ENCODE measurements at regions not wholly inside any gene's neighbourhood (a gene's known extent, or its start where the extent isn't known, plus 50 kb on each side); places are given as distances from the start of the nearest gene placed in this dataset.

DNA sequence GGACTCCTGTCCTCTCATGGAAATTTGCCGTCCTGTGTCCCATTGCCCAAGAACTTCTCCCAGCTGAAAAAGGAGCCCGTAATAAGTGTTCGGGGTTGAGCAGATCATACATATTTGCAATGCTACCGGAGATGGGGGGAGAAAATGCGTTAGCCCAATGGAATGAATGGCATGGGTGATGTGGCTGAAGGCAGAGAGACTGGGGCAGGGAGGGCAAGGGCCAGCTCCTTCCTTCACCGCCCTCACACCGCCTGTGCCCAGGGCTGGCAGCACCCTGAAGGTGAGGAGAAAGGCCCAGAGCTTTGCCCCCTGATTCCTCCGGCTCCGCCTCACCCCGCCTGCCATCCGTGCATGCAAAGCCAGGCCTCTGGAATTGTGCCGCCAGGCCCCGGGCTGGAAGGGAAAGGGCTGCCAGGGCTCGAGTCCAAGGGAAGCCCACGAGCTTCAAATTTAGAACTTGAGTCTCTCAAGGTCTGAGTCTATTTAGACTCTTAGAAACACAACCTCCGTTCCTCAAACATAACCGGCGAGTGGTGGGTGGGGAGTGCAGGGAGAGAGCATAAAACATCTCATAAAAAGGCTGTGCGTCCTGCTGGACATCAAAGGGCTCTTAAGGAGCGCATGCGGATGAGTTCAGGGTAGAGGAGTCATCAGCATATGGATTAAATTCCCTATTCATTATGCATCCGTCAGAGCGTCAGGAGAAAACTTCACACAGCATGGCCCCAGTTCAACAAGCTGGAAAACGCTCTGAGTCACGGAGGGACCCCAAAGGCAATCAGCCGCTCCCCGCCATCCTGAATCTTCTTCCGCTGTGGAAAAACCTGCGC, 121.7 kb upstream of the GLI2 start:
- Mint-ChIP-seq H3K27me3 (no peaks in the 10 kb centered on the region), H3K4me3 (no peak overlapping the region), H3K36me3 (ENCODE audit: low read depth) (no peaks in the 10 kb centered on the region), H3K9me3 (no peaks in the 10 kb centered on the region), H3K27ac (no peak overlapping the region), H3K4me1 (no peaks in the 10 kb centered on the region)
- no peak for DNase-seq
- intact Hi-C loops (cut with micrococcal nuclease), result no loop called here

DNA sequence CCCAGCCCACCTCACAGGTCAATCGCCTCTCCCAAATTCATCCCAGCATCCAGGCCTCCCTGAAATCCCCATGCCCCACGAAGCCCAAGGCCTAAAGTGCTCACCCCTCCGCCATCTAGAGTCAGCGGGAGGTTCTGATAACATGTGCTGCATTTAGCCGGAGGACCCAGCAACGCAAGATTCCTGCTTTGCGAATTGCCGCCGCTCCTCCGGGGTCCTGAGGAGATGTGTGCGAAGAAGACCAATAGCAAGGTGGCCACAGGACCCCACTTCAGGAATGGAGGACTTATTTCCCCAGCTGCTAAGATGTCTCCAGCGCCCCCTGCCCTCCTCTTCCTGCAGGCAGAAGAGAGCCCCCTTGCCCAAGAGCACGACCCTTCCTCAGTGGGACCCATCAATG, 120.8 kb upstream of the GLI2 start:
- DNase-seq, result no peak
- Mint-ChIP-seq H3K4me1 (no peaks in the 10 kb centered on the region), H3K27ac (no peak overlapping the region), H3K36me3 (ENCODE audit: low read depth) (no peaks in the 10 kb centered on the region), H3K9me3 (no peaks in the 10 kb centered on the region), H3K27me3 (no peaks in the 10 kb centered on the region), H3K4me3 (no peak overlapping the region)
- intact Hi-C loops (cut with micrococcal nuclease), result no loop called here

DNA sequence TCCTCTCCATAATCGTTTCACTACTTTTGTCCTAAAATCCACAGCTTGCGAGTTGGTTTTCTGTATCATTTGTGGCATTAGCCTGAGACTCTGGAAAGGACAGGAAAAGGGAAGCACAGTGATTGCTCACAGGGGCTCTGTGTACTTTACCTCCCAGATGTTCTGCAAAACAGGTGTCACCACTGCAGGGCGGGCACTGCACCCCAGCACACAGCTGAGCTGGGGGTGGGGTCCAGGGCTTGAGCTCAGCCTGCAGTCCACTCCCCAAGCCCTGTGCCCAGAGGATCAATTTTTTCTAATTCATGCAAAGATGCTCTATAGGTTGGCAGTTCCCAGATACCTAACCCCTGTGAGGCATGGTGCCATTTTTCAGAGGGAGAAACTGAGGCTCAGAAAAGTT, 119.4 kb upstream of the GLI2 start:
- DNase-seq, result no peak
- Mint-ChIP-seq H3K27me3 (no peaks in the 10 kb centered on the region), H3K4me3 (no peak overlapping the region), H3K9me3 (no peaks in the 10 kb centered on the region), H3K4me1 (no peaks in the 10 kb centered on the region), H3K36me3 (ENCODE audit: low read depth) (no peaks in the 10 kb centered on the region), H3K27ac (no peak overlapping the region)
- intact Hi-C loops (cut with micrococcal nuclease), result no loop called here

DNA sequence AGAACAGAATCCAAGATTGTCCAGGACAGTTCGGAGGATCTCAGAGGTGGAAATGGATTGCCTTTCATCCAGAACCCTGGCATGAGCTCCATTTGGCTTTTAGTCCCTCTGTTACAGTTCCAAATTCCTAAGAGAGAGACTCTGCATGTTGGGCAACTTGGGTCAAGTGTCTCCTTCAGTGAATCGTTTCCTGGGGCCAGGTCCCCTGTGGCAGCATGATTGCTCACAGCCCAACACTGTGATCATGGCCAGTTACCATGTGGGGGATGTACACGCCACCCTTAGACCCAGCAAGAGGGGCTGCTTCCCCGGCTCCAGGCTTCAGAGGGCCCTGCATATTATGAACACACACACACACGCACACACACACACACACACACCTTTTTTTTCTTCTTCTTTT, 118.6 kb upstream of the GLI2 start:
- Mint-ChIP-seq H3K4me3 (no peak overlapping the region), H3K9me3 (no peaks in the 10 kb centered on the region), H3K36me3 (ENCODE audit: low read depth) (no peaks in the 10 kb centered on the region), H3K4me1 (no peaks in the 10 kb centered on the region), H3K27ac (no peak overlapping the region), H3K27me3 (no peaks in the 10 kb centered on the region)
- no peak for DNase-seq
- intact Hi-C loops (cut with micrococcal nuclease), result no loop called here

DNA sequence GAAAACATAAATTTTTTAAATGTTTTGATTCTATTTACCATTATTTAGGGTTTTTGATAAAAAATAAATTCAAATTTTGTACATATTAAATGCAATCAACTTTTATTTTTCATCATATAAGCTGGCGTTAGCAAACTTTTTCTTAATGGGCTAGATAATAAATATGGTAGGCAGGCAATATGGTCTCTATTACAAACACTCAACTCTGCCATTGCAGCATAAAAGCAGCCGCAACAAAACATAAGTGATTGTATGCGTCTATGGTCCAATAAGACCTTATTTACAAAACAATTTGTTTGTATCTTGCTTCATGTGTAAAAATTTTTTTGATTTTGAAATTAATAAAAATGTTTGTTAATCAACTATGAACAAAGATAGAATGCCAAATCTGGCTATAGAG, 116.8 kb upstream of the GLI2 start:
- intact Hi-C loops (cut with micrococcal nuclease), result no loop called here
- H3K27me3 Mint-ChIP-seq, result no peaks in the 10 kb centered on the region
- H3K9me3 Mint-ChIP-seq, result no peaks in the 10 kb centered on the region
- no peak for DNase-seq
- H3K36me3 Mint-ChIP-seq (ENCODE audit: low read depth), result no peaks in the 10 kb centered on the region
- H3K4me3 Mint-ChIP-seq, result no peak overlapping the region
- no peaks in the 10 kb centered on the region for H3K4me1 Mint-ChIP-seq
- H3K27ac Mint-ChIP-seq, result no peak overlapping the region

DNA sequence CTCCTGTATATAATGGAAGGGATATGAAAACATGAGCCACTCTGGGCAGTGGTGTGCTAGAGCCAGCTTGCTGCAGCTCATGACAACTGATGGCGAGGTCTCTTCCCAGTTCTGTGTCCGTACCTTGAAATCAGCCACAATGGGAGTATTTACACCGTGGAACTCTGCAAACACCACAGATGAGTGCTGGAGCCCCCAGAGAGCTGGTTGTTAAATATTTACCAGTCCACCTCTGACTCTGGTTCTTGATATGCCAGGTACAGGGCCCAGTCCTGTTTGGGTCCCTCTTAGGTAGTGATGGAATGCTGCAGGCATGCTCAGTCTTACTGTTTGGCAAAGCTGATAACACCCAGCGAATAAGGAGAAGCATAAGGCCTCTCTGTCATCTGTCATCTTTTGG, 116.1 kb upstream of the GLI2 start:
- Mint-ChIP-seq H3K27me3 (no peaks in the 10 kb centered on the region), H3K4me1 (no peaks in the 10 kb centered on the region), H3K4me3 (no peak overlapping the region), H3K9me3 (no peaks in the 10 kb centered on the region), H3K36me3 (ENCODE audit: low read depth) (no peaks in the 10 kb centered on the region), H3K27ac (no peak overlapping the region)
- DNase-seq, result no peak
- intact Hi-C loops (cut with micrococcal nuclease), result no loop called here

DNA sequence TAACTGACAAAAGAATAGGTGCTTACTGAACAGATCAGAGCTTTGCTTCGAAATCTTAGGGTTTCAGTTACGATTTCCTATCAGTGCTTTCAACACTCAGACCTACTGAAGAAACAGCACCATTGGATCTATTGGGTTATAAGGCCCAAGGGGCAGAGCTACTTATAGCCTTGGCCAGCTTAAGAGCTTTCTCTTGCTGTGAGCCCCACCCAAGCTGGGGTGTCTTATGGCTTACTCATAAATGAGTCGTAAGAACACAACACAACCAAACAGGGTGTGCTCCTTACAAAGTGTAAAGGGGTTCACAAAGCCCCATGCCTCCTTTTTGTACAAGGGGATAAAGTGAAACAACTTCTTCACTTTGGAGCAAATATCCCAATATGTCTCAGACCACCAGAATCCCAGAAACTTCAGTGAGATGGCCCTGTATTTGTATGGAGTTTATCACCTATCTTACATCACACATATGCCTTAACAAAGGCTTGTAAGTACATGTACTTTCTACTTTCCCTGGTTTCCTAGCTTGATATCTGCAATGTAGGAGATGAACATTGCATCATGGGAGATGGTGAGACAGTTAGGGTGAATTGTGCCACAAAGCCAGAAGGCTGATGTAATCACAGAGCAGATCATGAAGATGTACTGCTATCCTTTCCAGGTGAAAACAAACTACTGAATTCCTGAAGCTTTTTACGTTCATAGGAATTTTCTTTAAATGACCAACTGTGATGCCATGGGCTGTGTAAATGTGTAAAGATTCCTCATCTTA, 115.5 kb upstream of the GLI2 start:
- Mint-ChIP-seq H3K4me1 (no peaks in the 10 kb centered on the region), H3K27me3 (no peaks in the 10 kb centered on the region), H3K9me3 (no peaks in the 10 kb centered on the region), H3K36me3 (ENCODE audit: low read depth) (no peaks in the 10 kb centered on the region), H3K27ac (no peak overlapping the region), H3K4me3 (no peak overlapping the region)
- no peak for DNase-seq
- intact Hi-C loops (cut with micrococcal nuclease), result no loop called here

DNA sequence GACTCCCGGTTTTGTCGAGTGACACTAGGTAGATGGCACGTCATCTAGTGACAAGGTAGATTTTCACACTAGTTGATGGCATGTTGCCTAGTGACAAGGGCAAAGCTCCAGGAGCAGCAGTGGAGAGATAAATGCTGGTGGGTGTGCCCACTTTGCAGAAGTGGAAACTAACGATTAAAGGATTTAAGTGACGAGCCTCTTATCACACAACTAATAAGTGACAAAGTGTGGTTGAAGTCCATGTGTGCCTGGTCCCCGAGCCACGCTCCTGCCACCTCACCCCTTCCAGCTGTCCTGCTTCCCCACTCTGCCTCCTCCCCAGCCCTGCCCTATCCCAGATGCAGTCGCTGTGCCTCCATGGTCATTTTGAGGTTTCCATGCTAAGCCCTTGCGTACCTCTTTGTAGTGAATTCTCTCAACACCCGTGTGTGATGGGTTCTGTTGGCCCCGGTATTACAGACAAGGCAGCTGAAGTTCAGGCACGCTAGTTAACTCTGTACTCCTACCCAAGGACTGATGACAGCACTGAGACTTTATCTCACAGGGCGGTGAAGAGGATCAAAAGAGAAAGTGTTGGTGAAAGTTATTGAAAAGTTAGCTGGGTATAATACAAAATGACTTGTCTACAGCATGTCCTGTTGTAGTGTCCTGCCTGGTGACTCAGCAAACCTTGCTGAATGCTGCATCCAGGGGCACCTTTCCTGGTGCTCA, 113.4 kb upstream of the GLI2 start:
- Mint-ChIP-seq H3K36me3 (ENCODE audit: low read depth) (no peaks in the 10 kb centered on the region), H3K4me1 (no peaks in the 10 kb centered on the region), H3K27ac (no peak overlapping the region), H3K4me3 (no peak overlapping the region), H3K9me3 (no peaks in the 10 kb centered on the region), H3K27me3 (no peaks in the 10 kb centered on the region)
- intact Hi-C loops (cut with micrococcal nuclease), result no loop called here
- no peak for DNase-seq

DNA sequence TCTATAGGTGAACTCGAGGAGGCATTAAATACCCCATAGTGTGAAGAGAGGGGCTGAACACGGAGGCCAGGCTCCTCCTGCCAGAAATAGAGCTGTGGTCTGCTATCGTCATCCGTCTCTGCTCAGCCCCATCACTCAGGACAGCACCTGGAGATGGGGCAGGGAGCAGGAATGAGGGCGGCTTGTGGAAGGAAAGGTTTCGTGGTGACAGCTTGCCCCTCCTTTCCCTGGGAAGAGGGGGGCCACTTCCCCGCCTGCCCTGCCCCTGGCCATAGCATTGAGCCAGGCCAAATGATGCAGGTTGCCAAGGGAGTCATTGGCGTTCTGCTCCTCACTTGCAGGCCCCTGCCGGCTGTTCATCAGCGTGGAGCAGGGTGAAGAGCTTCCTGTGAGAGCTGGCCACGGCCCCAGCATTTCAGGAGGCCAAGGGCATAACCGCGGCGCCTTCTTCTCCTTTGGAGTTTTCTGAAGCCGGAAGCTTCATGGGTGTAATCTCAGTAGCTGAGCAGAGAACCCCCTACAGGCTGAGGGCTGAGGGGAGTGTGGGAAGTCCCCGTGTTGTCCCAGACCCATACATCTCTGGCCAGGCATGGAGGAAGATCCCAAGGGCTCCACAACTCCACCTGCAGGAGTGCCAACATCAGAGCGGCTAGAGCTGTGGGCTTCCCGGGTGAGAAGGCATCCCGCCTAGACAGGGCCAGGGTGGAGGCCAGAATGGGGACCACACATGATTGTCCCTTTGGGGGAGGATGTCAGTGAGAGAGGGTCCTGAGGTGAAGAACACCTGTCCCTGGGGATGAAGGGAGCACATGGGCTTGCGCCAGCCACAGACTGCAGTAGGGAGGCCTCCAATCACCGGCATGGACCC, 112.5 kb upstream of the GLI2 start:
- DNase-seq, result no peak
- intact Hi-C loops (cut with micrococcal nuclease), result no loop called here
- no peak overlapping the region for H3K27ac Mint-ChIP-seq
- H3K9me3 Mint-ChIP-seq, result no peaks in the 10 kb centered on the region
- no peaks in the 10 kb centered on the region for H3K36me3 Mint-ChIP-seq (ENCODE audit: low read depth)
- no peaks in the 10 kb centered on the region for H3K27me3 Mint-ChIP-seq
- no peaks in the 10 kb centered on the region for H3K4me1 Mint-ChIP-seq
- no peak overlapping the region for H3K4me3 Mint-ChIP-seq

DNA sequence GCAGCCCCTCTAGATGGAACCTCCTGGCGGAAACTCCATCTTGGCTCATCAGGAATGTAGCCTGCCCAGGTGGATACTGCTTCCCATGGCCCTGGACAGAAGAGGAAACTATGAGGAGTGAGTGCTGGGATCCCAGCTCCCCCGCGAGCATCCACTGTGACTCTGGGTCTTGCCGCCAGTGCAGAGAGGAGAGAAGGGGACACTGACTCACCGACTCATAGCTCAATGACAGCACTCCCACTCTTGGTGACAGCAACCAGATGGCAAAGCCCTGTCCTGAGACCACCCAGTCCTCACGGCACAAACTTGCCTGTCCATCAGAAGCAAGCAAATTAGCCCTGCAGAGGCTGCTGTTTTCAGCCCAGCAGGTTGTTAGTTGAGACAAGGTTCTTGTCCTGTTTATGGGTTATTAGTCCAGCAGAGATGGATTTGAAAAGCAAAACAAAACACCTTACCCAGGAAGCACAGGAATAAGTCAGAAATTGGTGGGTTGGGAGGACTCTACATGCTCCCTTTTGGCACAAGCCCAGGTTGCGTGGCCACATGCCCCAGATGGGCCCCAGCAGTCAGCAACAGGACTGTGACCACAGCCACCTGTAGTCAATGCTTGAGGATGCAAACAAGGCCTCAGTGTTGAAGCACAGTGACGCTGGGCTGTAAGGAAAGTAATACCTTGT, 111.5 kb upstream of the GLI2 start:
- H3K27me3 Mint-ChIP-seq, result no peaks in the 10 kb centered on the region
- intact Hi-C loops (cut with micrococcal nuclease), result no loop called here
- DNase-seq, result no peak
- H3K9me3 Mint-ChIP-seq, result no peaks in the 10 kb centered on the region
- H3K4me3 Mint-ChIP-seq, result no peak overlapping the region
- H3K36me3 Mint-ChIP-seq (ENCODE audit: low read depth), result no peaks in the 10 kb centered on the region
- H3K4me1 Mint-ChIP-seq, result no peaks in the 10 kb centered on the region
- H3K27ac Mint-ChIP-seq, result no peak overlapping the region

DNA sequence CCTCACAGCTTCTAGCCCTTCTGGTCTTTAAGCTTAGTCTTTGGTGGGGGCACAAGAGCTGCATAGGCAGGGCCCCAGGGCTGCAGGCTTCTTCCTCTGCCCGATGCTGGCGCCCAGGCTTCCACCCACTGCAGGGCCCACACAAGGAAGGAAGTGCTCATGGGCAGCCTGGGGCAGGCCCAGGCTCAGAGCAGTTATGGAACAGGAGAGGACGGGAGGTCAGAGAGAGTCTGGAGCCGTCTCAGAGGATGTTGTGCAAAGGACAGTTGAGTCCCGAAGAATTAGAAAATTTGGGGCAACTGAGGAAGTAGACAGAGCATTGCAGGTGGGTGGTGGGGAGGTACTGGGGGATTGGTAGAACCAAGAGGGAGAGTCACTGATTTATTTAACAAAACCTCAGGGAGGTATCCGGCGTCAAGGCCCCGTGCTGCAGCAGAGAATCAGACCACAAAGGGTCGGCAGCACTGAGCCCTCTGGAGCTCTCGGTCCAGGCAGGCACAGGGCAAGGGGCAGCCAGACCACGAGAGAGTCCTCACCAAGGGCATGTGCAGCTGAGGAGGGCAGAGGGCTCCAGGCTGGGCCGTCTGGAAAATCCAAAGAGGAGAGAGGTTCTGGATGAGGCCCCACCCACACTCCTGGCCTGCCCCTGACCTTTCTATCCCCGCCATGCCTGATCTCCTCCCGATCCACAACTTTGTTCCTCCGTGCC, 110.8 kb upstream of the GLI2 start:
- intact Hi-C loops (cut with micrococcal nuclease), result no loop called here
- H3K27ac Mint-ChIP-seq, result no peak overlapping the region
- H3K36me3 Mint-ChIP-seq (ENCODE audit: low read depth), result no peaks in the 10 kb centered on the region
- DNase-seq, result no peak
- no peaks in the 10 kb centered on the region for H3K4me1 Mint-ChIP-seq
- H3K27me3 Mint-ChIP-seq, result no peaks in the 10 kb centered on the region
- no peak overlapping the region for H3K4me3 Mint-ChIP-seq
- H3K9me3 Mint-ChIP-seq, result no peaks in the 10 kb centered on the region

DNA sequence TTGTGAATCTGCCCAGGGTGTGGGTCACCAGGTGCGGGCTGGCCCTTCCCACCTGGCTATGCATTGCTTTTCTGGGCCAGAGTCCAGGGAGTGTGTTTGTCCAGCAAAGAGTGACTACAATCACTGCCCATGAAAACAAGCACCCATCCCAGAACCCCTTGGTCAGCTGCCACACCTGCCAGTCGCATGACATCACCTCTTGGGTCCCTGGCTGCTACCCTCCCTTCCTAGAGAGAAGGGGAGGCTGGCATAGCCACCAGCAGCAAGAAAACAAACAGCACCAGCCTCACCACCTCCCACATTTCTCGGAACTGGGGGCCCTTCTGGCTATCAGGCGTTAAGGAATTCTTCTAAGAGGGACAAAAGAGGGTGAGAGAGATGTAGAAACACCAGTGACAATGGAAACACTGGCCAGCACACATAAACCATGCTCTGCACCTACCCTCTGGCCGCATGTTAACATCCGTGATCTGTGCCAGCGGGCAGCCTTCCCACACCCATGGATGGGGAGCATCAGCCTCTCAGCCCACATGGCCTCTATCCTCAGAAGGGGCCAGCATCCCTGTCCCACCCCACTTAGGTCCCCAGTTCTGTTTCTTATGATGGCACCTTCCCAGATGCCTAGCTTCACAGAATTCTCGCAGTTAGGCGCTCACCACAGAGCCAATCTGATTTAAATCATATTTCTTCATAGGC, 109.7 kb upstream of the GLI2 start:
- Mint-ChIP-seq H3K9me3 (no peaks in the 10 kb centered on the region), H3K27me3 (no peaks in the 10 kb centered on the region), H3K4me3 (no peak overlapping the region), H3K36me3 (ENCODE audit: low read depth) (no peaks in the 10 kb centered on the region), H3K27ac (no peak overlapping the region), H3K4me1 (no peaks in the 10 kb centered on the region)
- intact Hi-C loops (cut with micrococcal nuclease), result no loop called here
- DNase-seq, result no peak

Measured in activated CD4-positive, alpha-beta T cell treated with anti-CD3 and anti-CD28 coated beads, Interleukin-2, amount 10 ng/mL, durations not matched to agents 24 days and 14 days (primary cell).